ENCODE measurements at regions not wholly inside any gene's neighbourhood (a gene's known extent, or its start where the extent isn't known, plus 50 kb on each side); places are given as distances from the start of the nearest gene placed in this dataset.

DNA sequence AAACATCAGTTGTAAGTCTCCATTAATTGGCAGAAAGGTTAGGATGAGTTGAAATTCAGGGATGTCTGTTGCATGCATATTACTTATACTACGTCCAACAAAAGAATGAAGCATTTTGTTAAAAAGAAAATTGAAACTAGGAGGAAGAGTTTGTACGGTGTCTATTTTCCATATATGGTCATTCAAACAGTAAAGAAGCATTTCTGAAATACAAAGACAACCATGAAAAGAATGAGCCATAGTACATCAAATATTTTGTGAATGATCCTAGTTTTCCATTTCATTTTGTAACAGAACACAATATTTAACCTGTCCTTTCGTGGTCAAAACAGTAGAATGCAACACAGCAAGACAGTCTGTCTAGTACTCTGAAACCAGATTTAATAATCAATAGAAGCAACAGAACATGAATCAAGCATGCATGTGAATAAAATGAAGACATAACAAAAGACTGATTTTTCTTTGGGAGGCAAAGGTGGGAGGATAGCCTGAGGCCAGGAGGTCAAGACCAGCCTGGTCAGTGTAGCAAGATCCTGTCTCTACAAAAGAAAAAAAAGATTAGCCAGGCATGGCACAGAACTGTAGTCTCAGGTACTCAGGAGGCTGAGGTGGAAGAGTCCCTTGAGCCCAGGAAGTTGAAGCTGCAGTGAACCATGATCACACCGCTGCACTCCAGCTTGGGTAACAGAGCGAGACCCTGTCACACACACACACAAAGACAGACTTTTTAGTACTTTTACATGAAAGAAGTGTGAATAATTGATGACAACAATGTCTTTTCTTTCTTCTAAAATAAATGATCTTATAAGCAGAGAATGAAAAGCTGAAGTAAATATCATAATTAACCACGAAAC lies 156.0 kb downstream of the LRIG3 start:
- DNase-seq = no peak

DNA sequence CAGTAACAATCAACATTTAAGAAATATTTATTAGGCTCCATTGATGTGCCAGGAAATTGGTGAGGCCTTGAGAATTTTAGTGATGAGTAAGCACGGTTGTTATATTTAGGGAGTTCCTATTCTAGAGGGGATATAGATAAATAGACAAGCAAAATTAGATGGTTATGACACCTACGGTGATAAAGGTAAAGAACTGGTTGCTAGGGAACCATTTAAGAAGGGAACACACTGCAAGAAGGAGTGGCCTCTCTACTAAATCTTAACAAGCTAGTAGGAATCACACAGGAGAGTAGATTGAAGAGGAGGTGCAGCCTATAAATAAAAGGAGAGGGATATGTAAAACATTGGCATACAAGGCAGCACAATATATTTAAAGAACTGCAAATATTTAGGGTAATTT lies 155.2 kb downstream of the LRIG3 start:
- no peak for DNase-seq

DNA sequence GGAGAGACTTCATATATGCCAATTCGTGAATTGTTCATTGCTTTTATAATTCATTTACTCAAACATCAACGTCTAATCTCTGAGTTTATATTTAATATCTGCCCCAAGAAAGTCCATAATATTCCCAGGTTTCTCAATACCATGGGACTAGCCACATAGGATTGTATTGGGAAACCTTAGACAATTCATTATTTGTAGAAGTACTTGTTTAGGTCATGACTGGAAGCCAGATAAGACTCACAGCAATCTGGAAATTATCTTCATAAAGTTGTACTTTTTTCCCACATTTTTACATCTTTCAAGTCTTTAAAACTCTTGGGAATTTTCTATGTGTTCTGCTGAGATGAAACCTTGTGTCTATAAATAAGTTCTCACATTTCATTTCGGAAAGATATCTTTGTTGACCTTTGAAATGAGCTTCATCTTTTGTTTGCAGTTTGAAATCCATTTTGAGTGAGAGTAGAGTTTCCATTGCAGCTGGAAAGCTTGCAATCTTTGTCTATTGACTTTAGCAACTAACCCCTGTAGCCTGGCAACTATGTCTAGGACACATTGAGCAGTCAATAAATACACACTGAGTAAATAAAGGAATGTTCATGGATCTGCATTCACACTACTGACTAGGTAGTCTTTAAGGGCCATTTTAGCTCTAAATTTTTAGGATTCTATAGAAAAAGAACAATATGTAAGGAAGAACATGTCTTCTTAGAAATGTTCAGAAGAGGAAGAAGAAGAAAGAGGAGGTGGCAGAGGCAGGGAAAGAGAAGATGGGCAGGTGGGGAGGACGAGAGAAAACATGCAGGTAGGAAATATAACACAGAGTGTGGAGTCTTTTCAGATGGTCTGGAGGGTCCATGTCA lies 154.4 kb downstream of the LRIG3 start:
- no peak for DNase-seq

DNA sequence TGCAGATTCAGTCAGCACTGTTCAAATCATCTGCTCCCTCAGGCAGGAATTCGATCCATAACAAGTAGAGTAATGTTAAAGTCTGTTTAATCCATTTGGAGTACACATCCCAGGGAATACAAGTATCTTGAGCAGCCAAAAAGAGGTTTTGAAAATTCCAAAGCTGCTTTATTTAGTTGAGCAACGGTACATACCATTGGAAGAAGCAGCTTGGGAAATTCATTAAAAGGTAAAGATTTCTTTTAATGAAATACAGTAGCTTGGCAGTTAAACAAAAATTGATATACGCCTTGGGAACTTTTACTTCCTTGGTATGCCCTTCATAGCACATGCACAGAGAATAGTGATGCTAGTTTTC lies 153.8 kb downstream of the LRIG3 start:
- DNase-seq = no peak

DNA sequence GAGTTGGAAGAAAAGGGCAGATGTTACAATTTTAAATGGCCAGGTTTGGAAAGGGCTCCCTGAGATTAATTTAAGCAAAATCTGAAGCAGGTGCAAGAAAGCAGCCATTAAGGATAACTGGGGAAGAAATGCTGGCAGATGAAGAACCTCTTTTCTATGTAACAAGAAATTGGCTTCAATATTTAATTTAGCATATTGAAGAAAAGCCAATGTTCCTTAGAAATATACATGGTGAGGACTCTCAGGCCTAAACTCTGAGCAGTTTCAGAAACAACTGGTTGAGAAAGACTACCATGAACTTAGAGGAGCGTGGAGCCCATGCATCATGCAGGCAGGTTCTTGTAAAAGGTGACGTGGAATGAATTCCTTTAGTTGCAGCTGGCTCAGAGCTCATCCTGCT lies 152.8 kb downstream of the LRIG3 start:
- no peak for DNase-seq

DNA sequence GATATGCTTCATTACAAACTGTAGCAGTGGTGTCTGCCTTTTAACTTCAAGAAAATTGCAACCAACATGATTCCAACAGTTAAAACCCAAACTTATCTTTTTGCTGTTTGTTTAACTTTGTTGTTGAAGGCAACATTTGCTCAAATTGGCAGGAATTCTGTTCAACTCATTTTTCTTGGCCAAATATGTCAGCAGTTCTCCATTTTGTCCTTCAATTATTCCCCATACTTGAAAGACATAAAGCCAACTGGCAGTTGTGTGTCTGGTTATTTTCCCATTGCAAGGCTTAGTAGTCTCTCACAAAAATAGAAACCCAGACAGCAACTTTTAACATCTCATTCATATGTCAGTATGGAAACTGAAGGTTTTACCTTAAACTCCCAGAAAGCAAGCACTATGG lies 146.3 kb downstream of the LRIG3 start:
- DNase-seq = no peak

DNA sequence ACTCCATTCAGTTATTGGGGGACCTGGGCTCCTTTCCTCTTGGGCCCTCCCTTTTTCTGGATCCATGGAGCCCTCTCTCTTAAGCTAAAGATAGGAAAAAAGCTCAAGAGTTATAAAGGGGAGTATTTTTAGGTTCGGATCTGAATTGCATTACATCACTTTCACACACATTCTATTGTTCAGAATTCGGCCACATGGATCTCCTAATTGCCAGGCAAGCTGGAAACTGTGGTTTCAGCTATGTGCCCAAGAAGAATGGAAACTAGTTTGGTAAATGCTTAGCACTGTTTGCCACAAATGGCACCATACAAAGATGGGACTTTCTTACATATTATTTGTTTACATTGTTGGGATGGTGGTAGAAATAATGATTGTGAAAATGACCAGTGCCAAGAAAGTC lies 145.6 kb downstream of the LRIG3 start:
- no peak for DNase-seq

DNA sequence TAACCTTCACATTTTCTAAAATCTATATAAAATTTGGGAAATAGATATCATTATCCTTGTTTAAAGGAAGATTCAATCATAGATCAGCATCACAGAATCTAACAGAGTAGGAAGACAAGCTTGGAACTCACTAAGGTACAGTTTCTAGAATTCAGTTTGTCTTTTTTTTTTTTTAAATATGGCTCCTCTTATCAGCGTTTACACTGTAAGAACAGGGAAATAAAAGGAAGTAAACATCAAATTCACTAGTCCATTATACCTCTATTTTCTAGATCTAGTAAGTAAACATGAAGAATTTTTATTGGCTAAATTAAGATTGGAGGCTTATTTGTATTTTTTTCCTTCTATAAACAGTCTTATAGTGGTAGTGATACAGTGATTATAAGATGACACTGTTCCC lies 144.9 kb downstream of the LRIG3 start:
- no peak for DNase-seq

DNA sequence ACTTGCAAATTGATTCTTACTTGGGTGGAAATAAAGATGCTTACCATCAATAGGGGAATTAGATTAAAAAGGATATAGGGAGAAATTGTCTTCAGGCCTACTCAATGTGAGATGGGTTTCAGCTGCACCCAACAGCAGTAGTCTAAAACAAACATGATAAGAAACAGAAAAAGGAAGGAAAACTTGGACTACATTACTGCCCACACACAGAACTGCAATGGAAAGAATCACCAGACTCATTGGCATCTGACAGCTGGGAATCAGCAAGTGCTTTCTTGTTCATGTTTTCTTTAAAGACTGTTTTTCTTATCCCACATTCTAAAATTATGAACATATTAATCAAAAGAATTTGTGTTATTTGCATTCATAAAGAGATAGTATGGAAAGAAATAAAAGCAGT lies 144.2 kb downstream of the LRIG3 start:
- DNase-seq = no peak

DNA sequence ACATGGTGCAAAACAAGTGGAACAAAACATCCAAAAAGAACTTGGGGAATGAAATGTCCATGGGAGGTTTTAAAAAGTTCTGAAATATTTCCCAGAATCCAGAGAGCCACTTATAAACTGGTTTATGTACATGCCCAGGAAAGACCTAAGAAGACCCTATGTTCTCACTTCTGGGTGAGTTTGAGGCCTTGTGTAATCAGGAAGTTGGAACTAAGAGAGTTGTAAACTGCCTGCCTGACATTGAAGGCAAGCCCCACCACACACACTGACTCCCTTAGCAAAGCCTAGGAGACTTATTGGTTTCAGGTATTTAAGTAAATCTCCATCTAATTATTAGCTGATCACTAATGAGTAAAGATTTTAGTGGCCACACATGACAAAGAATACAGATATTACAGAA lies 142.5 kb downstream of the LRIG3 start:
- DNase-seq = no peak

DNA sequence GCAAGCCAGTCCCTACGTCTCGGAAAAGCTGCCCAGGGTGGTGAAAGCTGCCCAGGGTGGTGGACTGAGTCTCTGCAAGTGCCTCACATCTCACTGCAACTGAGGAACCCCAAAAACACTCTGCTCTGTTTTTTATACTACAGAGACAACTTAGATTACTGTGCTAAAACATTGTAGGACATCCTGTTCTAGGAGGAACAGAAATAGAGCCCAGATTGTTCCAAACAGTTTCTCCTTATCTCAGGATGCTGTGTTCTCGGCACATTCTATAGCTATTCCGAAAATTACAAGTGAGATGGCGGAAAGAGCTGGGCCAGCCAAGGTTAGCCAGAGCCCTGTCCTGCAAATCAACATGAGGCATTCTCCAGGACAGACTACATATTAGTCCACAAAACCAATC lies 138.7 kb downstream of the LRIG3 start:
- DNase-seq = no peak

DNA sequence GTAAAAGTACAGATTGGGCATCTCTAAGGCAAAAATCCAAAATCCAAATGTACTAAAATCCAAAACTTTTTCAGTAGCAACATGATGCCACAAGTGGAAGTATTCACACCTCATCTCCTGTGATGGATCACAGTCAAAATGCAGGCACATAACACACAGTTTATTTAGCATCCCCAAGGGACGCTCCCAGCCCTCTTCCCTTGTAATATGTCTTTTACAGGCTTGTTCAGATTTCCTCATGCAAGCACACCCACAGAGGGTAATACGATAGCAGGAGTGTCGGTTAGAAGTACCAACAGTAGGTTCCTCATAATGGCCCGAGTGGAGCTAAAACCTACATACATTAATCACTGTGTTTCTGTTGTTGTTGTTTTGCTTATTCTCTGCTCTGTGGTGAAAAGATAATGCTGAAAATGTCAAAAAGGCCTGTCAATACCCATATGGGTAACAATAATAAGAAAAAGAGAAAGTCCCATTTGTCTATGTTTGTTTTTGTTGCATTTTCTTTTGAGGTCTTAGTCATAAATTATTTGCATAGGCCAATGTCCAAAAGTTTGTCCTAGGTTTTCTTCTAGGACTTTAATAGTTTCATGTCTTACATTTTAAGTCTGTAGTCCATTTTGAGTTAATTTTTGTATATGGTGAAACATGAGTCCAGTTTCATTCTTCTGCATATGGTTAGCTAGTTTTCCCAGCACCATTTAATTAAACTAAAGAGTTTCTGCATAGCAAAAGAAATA lies 133.1 kb downstream of the LRIG3 start:
- no peak for DNase-seq

DNA sequence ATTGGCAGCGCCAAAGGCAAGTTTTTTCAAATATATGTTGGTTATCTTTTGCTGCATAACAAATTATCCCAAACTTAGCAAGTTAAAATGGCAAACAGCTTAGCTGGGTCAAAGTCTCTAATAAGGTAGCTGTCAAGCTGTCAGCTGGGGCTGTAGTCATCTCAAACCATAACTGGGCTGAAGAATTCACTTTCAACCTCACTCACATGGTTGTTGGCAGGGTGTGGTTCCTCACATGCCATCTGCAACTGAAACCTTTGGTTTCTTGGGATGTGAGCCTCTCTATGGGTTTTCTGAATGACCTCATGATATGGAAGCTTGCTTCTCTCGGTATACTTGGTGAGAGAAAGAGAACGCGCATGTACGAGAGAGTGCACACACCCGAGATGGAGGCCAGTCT lies 125.4 kb downstream of the LRIG3 start:
- DNase-seq = no peak

DNA sequence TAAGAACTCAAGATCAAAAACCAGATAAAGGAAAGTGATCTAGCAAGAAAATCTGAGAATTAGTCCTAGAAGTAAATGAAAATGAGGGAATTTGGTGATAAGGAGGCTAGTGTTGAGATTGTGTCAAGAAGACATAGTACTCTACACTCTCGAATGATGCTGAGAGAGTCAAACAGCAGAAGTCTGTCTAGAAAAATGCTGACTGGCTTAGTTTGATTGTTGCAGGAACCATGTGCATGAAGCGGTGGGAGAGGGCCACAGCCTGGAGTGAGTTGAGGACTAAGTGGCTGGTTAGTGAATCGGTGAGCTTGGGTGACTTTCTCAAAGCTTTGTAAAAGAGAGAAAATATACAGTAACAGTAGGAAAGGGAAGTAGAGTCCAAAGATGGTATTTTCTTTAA lies 124.5 kb downstream of the LRIG3 start:
- no peak for DNase-seq

DNA sequence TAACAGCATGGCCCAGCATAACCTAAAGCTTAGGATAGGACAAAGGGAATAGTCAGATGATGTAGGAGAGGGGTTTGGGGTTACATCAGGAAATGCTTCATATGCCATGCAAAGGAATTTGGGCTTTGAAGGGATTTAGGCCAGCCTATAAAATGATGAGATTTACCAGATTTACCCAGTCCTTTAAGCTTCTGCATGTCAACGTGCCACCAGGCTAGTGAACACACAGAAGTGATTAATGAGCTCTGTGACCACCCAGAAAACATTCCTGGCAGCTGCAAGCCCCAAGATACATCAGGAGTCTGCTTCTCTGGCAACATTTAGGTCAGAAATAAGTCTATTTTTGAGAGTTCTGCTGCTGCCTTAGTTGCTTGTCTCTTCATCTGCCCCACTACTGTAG lies 118.3 kb downstream of the LRIG3 start:
- DNase-seq = no peak

DNA sequence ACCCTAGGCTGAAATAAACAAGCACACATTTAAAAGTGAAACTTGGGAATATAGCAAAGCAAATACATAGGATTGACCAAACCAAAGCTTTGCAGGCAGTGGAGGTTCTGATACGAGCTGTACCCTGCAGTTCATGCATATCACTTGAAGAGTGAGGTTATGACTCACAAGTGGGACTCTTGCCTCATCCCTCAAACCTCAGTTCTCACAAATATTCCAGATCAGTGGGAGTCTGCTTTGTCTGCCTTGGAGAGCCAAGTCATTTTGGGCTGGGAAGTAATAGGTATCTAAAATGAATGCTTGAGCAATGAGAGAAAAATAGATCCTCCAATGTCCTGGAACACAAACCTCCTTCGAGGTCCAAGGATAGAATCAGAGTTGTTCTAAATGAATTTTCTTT lies 116.4 kb downstream of the LRIG3 start:
- DNase-seq = no peak

DNA sequence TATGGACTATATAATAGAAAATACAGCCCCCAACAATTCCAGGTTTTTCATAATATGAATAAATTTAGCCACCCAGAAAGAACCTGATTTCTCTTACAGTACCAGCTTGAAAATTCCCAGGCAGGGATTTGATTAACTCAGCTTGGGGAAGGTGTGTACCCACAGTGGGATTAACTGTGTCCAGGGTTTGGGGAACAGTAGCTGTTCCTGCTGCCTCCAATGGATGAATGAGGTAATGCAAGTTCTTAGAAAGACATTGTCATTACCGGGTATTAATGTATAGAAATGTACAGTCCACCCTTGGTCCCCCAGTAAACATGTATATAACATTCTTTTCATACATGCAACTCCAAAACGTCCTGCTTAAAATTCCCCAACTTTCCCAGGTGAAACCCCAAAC lies 115.6 kb downstream of the LRIG3 start:
- no peak for DNase-seq

DNA sequence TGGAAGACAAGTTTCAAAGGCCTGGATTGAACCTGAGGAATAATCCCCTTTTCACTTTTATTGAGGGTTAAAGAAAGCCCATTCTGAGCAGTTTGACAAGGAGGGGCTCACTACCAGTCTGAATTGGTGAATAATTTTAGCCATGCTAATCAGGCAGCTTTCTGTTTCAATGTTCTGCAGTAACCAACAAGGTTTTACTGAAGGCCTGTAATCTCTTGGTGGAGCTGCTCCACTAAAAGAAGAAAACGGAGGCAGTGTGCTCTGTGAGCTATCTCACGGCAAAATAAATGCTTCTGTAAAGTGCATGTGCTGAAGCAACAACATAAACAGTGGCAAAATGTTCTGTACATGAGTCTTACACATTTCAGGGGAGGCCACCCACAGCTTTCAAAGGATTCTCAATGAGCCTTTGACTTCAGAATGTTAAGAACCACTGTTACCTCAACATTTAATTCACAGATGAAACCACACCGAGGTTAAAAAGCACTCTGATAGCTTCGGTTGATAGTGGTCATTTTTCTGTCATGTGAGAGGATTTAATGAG lies 111.2 kb downstream of the LRIG3 start:
- no peak for DNase-seq

DNA sequence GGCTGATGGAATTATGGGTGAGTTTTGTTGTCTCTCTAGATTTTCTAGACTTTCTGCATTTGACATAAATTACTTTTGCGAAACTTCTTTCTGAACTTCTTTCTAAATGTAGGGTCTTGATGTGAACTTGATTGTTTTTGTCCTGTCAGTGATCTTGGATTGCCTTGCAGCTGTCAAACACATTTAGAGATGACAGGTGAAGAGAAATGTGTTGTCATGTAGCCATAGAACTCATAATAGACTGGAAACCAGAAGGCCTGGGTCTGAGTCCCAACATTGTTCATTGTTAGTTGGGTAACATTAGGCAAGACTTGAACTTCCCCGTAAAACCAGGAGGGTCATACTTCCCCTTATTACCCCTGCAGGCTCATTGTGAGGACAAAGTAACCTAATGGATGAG lies 109.0 kb downstream of the LRIG3 start:
- DNase-seq = no peak

DNA sequence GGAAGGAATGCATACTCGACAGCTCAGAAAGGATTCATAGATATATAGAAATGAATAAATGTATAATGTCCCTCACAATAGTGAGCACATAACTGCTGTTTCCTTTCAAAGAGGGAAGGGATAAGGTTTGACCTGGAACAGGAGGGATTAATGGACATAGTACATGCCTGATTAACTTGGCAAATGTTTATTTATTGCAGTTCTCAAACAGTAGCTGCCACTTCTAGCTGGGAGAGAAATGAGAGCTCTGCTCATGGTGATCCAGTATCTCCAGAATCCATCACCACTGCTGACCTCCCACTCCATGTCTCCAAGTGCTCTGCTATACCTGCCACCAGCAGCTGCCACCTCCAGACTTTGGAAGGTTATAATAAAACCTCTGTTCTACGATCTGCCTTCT lies 108.1 kb downstream of the LRIG3 start:
- DNase-seq = no peak

DNA sequence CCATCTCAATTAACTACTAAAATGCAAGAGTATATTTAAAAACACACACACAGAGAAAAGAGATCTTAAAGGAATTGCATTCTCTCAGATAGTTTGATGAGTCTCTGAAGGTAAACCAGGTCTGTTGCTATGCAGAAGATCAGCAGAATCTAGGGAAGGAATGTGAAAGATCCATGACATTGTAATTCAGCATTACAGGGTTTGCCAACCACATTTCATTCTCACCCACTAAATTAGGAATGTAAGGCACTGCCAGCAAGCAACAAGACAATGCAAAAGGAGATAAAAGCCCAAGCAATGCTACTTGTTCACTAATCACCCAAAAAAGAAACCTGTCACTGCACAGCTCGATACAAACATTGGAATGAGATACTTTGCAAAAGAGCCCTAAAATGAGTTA lies 106.3 kb downstream of the LRIG3 start:
- no peak for DNase-seq

DNA sequence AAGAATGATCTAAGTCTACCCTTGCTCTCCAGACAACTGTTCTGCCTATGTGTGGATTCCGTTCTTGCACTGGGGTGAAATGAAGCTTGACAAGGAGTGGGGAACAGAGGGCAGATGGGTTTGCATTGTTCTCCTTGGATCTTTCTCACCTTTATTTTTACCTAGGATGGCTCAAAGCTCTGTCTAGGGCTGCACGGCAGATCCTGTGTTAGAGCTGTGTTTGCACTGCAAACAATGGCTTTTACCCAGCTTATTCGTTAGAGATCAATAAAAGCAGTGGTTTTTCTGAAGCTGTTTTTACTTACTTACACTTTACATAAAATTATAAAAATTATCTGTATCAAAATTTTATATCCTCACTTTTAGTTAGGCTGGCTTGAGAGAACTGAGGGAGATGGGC lies 105.1 kb downstream of the LRIG3 start:
- no peak for DNase-seq

DNA sequence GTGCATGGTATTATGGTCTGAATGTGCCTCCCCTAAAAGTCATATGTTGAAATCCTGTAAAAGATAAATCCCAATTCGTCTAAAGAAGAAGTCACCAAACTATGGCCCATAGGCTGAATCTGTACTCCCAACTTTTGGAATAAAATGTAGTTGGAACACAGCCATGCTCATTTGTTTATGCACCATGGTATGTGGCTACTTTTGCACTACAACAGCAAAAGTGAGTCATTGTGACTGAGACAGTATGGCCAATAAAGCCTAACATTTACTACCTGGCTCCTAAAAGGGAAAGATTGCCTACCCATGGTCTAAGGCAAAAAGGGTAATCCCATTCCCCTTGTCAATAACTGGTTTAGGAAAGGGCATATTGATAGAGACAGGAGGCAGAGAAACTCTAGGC lies 101.8 kb downstream of the LRIG3 start:
- no peak for DNase-seq

DNA sequence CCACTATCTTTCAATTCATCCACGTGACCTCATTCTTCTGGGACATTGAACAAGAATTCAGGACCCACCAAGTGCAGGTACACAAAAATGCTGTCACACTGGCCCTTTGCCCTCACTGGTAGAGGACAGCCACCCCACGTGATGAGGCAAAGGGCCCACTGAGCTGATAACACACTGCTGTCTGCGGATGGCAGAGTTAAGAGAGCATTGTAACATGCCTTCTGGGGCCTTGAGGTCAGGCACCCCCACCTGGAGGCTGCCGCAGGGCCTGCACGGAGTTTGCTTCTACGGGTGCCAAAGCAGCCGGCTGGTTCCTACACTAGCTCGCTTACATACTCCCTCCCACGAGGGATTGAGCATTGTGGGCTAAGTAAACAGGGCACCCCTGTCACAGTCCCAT lies 101.0 kb downstream of the LRIG3 start:
- no peak for DNase-seq

Data from stimulated activated naive CD4-positive, alpha-beta T cell (primary cell).